ENCODE measurements at regions not wholly inside any gene's neighbourhood (a gene's known extent, or its start where the extent isn't known, plus 50 kb on each side); places are given as distances from the start of the nearest gene placed in this dataset.
"Not testable (repeated sequence)": the region's sequence is repeated elsewhere in the genome, so short reads cannot be mapped to it uniquely, and the experiment has no call there.

DNA sequence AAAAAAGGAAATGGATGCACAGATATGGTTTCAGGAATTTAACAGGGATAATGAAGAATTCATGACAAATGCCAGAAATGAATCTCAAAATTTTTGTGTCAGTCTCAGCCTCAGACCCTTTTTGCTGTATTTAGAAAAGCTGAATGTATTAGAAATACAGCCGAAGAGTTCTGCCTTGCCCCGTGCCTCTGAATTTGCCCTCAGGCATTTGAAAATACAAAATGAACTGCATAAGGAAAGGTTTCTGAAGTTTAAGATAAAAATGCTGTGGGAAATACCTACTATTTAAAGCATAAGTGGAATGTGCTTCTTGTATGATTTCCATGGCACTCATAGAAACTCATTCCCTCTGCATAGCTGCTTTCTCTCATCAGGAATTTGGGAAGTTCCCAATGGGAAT is 1580.6 kb downstream of the DPP10 start:
- no CpG with 5 or more reads among the region's 2 CpGs for WGBS (ENCODE audit: insufficient coverage)
- Histone ChIP-seq H3K27ac (ENCODE audit: low read length) (no peak overlapping the region), H3K9me3 (replicated peaks; ENCODE audit: control insufficient read depth, low read depth, low read length) (no peaks in the 10 kb centered on the region), H3K27me3 (ENCODE audit: control insufficient read depth, insufficient read depth, low read length) (no peaks in the 10 kb centered on the region), H3K36me3 (ENCODE audit: control insufficient read depth, insufficient read depth, low read length) (no peaks in the 10 kb centered on the region), H3K4me1 (ENCODE audit: control insufficient read depth, insufficient read depth, low read length) (no peaks in the 10 kb centered on the region), H3K4me3 (ENCODE audit: low read length) (no peak overlapping the region)
- no peak for DNase-seq

DNA sequence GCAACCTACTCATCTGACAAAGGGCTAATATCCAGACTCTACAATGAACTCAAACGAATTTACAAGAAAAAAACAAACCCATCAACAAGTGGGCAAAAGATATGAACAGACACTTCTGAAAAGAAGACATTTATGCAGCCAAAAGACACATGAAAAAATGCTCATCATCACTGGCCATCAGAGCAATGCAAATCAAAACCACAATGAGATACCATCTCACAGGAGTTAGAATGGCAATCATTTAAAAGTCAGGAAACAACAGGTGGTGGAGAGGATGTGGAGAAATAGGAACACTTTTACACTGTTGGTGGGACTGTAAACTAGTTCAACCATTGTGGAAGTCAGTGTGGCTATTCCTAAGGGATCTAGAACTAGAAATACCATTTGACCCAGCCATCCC is 1596.3 kb downstream of the DPP10 start:
- not testable (repeated sequence) for H3K27me3 ChIP-seq (ENCODE audit: control insufficient read depth, insufficient read depth, low read length); DNase-seq; H3K4me3 ChIP-seq (ENCODE audit: low read length); H3K36me3 ChIP-seq (ENCODE audit: control insufficient read depth, insufficient read depth, low read length); H3K27ac ChIP-seq (ENCODE audit: low read length); H3K4me1 ChIP-seq (ENCODE audit: control insufficient read depth, insufficient read depth, low read length); H3K9me3 ChIP-seq (replicated peaks; ENCODE audit: control insufficient read depth, low read depth, low read length)
- WGBS (ENCODE audit: insufficient coverage), result no CpG with 5 or more reads among the region's 1 CpG

DNA sequence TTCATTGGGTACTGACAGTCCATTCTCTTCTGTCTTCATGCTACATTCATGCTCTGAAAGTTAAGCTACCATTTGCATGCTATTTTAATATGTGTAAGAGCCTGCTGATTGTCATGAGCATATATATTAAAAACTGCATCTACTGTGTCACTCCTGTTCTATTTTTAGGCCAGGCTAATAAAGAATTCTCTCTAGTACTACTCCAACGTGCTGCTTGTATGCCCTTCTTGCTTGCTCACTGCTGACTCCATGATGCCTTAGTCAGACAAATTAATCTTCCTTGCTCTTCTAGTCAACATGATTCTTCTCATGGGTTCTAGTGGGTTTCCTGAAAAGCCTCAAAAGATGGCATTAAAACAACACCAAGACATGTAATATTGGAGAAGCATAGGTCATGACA is 1600.1 kb downstream of the DPP10 start:
- H3K4me3 ChIP-seq (ENCODE audit: low read length), result no peak overlapping the region
- no peaks in the 10 kb centered on the region for H3K27me3 ChIP-seq (ENCODE audit: control insufficient read depth, insufficient read depth, low read length)
- no CpG with 5 or more reads among the region's 1 CpG for WGBS (ENCODE audit: insufficient coverage)
- H3K36me3 ChIP-seq (ENCODE audit: control insufficient read depth, insufficient read depth, low read length), result no peaks in the 10 kb centered on the region
- no peak for DNase-seq
- H3K9me3 ChIP-seq (replicated peaks; ENCODE audit: control insufficient read depth, low read depth, low read length), result peaks cover 2% of the 10 kb centered on the region
- H3K27ac ChIP-seq (ENCODE audit: low read length), result no peak overlapping the region
- H3K4me1 ChIP-seq (ENCODE audit: control insufficient read depth, insufficient read depth, low read length), result no peaks in the 10 kb centered on the region

DNA sequence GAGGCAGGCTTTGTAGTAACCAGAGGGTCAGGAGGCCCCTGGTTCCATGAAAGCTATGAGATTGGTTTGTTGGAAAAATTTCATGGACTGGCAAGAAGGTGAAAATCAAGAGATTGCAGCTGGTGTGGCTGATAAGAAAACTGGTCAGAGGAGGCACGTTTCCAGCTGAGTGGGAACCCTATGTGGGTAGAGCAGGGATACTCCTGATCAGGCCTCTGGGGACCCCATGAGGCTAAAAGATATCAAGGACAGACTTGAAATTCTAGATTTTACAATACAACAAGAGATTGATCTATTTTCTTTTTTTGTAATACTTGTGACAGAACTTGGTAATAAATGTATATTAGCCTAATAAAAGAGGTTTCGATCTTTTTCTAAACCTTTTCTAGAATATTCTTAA is 1615.1 kb downstream of the DPP10 start:
- Histone ChIP-seq H3K9me3 (replicated peaks; ENCODE audit: control insufficient read depth, low read depth, low read length) (peaks cover 3% of the 10 kb centered on the region), H3K4me3 (ENCODE audit: low read length) (no peak overlapping the region), H3K27ac (ENCODE audit: low read length) (no peak overlapping the region), H3K36me3 (ENCODE audit: control insufficient read depth, insufficient read depth, low read length) (no peaks in the 10 kb centered on the region), H3K4me1 (ENCODE audit: control insufficient read depth, insufficient read depth, low read length) (no peaks in the 10 kb centered on the region), H3K27me3 (ENCODE audit: control insufficient read depth, insufficient read depth, low read length) (no peaks in the 10 kb centered on the region)
- no peak for DNase-seq
- 43% methylated on average over 1 of the region's 2 CpGs for WGBS (ENCODE audit: insufficient coverage)

DNA sequence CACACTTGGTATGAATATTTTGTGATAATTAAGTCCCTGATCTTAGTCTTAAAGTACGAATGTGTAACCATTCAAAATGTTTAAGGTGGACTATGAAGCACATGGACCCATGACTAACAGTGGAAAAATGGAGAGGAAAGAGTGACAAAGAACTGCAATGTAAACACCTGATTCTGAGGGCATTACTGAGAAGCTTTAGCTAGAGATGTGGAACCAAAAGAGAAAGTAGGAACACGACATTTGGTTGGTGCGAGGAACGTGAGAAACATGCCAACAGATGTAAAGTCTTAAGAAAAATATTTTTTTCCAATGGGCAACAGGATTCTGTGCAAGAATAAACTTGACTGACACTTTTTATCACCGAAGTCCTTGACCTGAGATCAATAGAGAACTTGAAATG is 1618.6 kb downstream of the DPP10 start:
- WGBS (ENCODE audit: insufficient coverage), result 86% methylated on average over 1 of the region's 5 CpGs
- DNase-seq, result no peak
- Histone ChIP-seq H3K4me1 (ENCODE audit: control insufficient read depth, insufficient read depth, low read length) (no peaks in the 10 kb centered on the region), H3K4me3 (ENCODE audit: low read length) (no peak overlapping the region), H3K36me3 (ENCODE audit: control insufficient read depth, insufficient read depth, low read length) (no peaks in the 10 kb centered on the region), H3K27me3 (ENCODE audit: control insufficient read depth, insufficient read depth, low read length) (no peaks in the 10 kb centered on the region), H3K9me3 (replicated peaks; ENCODE audit: control insufficient read depth, low read depth, low read length) (peaks cover 3% of the 10 kb centered on the region), H3K27ac (ENCODE audit: low read length) (no peak overlapping the region)

DNA sequence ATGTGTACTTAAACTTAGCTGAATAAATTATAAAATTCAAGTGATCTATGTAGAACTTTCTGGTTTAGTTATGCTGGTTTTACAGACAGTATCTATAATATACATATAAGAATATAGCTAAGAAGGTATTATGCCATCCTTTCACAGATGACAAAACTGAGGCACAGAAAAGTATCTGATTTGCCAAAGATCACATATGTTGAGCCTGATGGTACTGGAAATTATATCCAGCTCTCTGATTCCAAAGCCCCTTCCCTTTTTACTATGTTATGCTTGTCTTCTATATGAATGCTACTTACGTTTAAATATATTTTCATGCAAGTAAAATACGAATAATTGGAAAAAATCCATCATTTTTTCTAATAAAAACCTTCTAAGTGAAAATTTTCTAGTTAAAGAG is 1631.3 kb downstream of the DPP10 start:
- peaks cover 5% of the 10 kb centered on the region for H3K9me3 ChIP-seq (replicated peaks; ENCODE audit: control insufficient read depth, low read depth, low read length)
- no peaks in the 10 kb centered on the region for H3K4me1 ChIP-seq (ENCODE audit: control insufficient read depth, insufficient read depth, low read length)
- H3K4me3 ChIP-seq (ENCODE audit: low read length), result no peak overlapping the region
- H3K27me3 ChIP-seq (ENCODE audit: control insufficient read depth, insufficient read depth, low read length), result no peaks in the 10 kb centered on the region
- WGBS (ENCODE audit: insufficient coverage), result no CpG with 5 or more reads among the region's 2 CpGs
- no peak for DNase-seq
- no peaks in the 10 kb centered on the region for H3K36me3 ChIP-seq (ENCODE audit: control insufficient read depth, insufficient read depth, low read length)
- H3K27ac ChIP-seq (ENCODE audit: low read length), result no peak overlapping the region

DNA sequence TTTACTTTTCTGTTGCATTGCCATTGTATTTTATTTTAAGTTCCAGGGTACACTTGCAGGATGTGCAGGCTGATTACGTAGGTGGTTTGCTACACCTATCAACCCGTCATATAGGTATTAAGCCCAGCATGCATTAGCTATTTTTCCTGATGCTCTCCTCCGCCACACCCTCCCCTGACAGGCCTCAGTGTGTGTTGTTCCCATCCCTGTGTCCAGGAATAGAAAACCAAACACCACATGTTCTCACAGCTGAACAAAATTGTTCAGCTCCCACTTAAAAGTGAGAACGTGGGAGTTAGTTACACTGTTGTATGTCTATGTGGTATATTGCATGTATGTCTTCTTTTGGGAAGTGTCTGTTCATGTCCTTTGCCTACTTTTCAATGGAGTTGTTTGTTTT is 1631.7 kb downstream of the DPP10 start:
- no peaks in the 10 kb centered on the region for H3K27me3 ChIP-seq (ENCODE audit: control insufficient read depth, insufficient read depth, low read length)
- H3K27ac ChIP-seq (ENCODE audit: low read length), result no peak overlapping the region
- H3K36me3 ChIP-seq (ENCODE audit: control insufficient read depth, insufficient read depth, low read length), result no peaks in the 10 kb centered on the region
- H3K9me3 ChIP-seq (replicated peaks; ENCODE audit: control insufficient read depth, low read depth, low read length), result peaks cover 1% of the 10 kb centered on the region
- DNase-seq, result no peak
- H3K4me3 ChIP-seq (ENCODE audit: low read length), result no peak overlapping the region
- WGBS (ENCODE audit: insufficient coverage), result 71% methylated on average over 3 of the region's 4 CpGs
- no peaks in the 10 kb centered on the region for H3K4me1 ChIP-seq (ENCODE audit: control insufficient read depth, insufficient read depth, low read length)

DNA sequence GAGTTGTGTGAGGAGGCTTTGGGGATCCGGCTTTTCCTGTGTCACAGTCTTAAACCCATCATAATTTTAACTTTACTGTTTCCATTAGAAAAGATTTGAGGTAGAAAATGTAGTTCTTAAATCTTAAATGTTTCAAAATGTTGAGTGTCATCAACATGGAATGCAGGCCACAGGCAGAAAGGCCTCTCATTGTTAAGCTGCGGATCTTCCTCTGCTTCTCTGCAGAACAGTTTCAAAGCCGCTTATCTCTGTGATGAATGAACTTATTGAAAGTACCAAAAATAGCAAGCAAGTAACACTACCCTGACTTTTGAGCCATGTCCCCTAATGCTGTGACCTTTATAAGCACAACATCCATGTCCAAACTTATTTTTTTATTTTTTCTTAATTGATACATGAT is 1645.8 kb downstream of the DPP10 start:
- no peaks in the 10 kb centered on the region for H3K27me3 ChIP-seq (ENCODE audit: control insufficient read depth, insufficient read depth, low read length)
- no peak for DNase-seq
- H3K4me1 ChIP-seq (ENCODE audit: control insufficient read depth, insufficient read depth, low read length), result no peaks in the 10 kb centered on the region
- no CpG with 5 or more reads among the region's 3 CpGs for whole genome bisulfite sequencing (ENCODE audit: insufficient coverage)
- H3K9me3 ChIP-seq (replicated peaks; ENCODE audit: control insufficient read depth, low read depth, low read length), result no peaks in the 10 kb centered on the region
- H3K36me3 ChIP-seq (ENCODE audit: control insufficient read depth, insufficient read depth, low read length), result no peaks in the 10 kb centered on the region
- H3K4me3 ChIP-seq (ENCODE audit: low read length), result no peak overlapping the region
- no peak overlapping the region for H3K27ac ChIP-seq (ENCODE audit: low read length)

DNA sequence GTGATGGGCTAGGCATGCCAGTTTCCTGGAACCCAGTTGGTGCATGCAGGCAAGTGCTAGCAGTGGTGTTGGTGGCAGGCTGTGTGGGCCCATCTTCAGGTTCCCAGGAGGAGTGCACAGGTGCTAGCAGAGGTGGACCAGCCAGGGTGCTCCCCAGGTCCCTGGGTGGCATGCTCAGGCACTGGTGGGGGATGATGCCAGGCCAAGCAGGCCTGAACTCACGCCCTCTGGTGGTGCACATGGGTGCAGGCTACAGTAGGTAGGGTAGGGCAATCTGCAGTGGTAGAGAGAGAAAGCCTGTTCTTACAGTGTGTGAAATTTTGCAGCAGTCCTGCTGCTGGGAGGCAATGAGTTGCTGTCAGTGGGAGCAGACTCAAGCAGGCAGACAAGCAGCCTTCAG is 1651.8 kb downstream of the DPP10 start:
- 50% methylated on average over 1 of the region's 1 CpG for WGBS (ENCODE audit: insufficient coverage)
- H3K9me3 ChIP-seq (replicated peaks; ENCODE audit: control insufficient read depth, low read depth, low read length), result peaks cover 13% of the 10 kb centered on the region

DNA sequence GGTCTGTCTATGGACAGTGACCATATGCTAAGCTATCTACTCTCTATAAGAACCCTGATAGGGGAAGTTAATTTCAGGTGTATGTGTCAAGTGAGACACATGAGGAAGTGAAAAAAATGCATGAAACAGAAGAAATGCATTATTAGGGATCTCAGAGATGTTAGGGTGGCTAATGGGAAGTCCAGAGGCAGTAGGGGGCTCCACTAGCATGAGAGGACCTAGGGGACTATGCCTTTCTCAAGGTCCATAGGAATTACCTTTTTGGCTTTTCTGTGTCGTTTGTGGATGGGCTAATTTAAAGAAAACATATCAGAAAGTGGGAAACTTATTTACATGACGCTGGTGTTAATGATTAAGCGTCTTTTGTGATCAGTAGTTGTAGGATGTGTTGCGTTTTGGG is 1653.2 kb downstream of the DPP10 start:
- WGBS (ENCODE audit: insufficient coverage), result 74% methylated on average over 4 of the region's 4 CpGs
- Histone ChIP-seq H3K9me3 (replicated peaks; ENCODE audit: control insufficient read depth, low read depth, low read length) (peaks cover 13% of the 10 kb centered on the region), H3K27ac (ENCODE audit: low read length) (no peak overlapping the region), H3K36me3 (ENCODE audit: control insufficient read depth, insufficient read depth, low read length) (no peaks in the 10 kb centered on the region), H3K27me3 (ENCODE audit: control insufficient read depth, insufficient read depth, low read length) (no peaks in the 10 kb centered on the region), H3K4me3 (ENCODE audit: low read length) (no peak overlapping the region), H3K4me1 (ENCODE audit: control insufficient read depth, insufficient read depth, low read length) (no peaks in the 10 kb centered on the region)
- no peak for DNase-seq

More for the DNA sequence above, 1651.8 kb downstream of the DPP10 start:
- no peak overlapping the region for H3K27ac ChIP-seq (ENCODE audit: low read length)
- no peaks in the 10 kb centered on the region for H3K4me1 ChIP-seq (ENCODE audit: control insufficient read depth, insufficient read depth, low read length)
- no peaks in the 10 kb centered on the region for H3K27me3 ChIP-seq (ENCODE audit: control insufficient read depth, insufficient read depth, low read length)
- H3K4me3 ChIP-seq (ENCODE audit: low read length), result no peak overlapping the region
- no peaks in the 10 kb centered on the region for H3K36me3 ChIP-seq (ENCODE audit: control insufficient read depth, insufficient read depth, low read length)
- no peak for DNase-seq

DNA sequence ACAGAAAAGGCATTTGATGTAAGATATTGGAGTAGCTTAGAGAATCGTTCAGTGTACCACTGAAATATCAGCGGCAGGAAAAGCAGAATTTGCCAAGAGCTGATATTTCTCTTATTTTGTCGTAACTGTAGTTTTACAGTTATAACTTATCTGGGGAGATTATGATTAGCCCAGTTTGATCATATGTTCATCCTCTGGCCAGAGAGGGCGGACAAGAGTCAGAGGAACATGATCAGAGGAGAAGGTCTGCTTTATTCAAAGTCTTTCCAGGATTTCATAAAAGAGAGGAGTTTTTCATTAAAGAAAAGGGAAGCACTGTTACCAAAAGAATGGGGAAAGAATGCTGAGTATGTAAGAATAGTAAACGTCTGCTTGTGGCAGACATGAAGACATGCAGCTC is 1655.6 kb downstream of the DPP10 start:
- Histone ChIP-seq H3K27ac (ENCODE audit: low read length) (no peak overlapping the region), H3K27me3 (ENCODE audit: control insufficient read depth, insufficient read depth, low read length) (no peaks in the 10 kb centered on the region), H3K36me3 (ENCODE audit: control insufficient read depth, insufficient read depth, low read length) (no peaks in the 10 kb centered on the region), H3K4me3 (ENCODE audit: low read length) (no peak overlapping the region), H3K4me1 (ENCODE audit: control insufficient read depth, insufficient read depth, low read length) (no peaks in the 10 kb centered on the region), H3K9me3 (replicated peaks; ENCODE audit: control insufficient read depth, low read depth, low read length) (peaks cover 13% of the 10 kb centered on the region)
- no peak for DNase-seq
- WGBS (ENCODE audit: insufficient coverage), result 28% methylated on average over 2 of the region's 5 CpGs

Measured in muscle of leg (tissue), 3 donors.